ENCODE measurements at regions not wholly inside any gene's neighbourhood (a gene's known extent, or its start where the extent isn't known, plus 50 kb on each side); places are given as distances from the start of the nearest gene placed in this dataset.

- TF ChIP-seq CTCF (IDR thresholded peaks at IDR 0.05), result no peak
- DNase-seq (ENCODE audit: low spot score), result no peak
- no peak for ATAC-seq (ENCODE audit: low FRiP score)
These were observed 58.0 kb upstream of the CD82 start for GRCh38 chr11:44507491-44507890.

GRCh38 chr11:44507896-44508445 lies 57.5 kb upstream of the CD82 start:
- DNase-seq (ENCODE audit: low spot score) (no peak), ATAC-seq (ENCODE audit: low FRiP score) (no peak)
- no peak for TF ChIP-seq CTCF (IDR thresholded peaks at IDR 0.05)

- no peak for ATAC-seq (ENCODE audit: low FRiP score)
- DNase-seq (ENCODE audit: low spot score), result no peak
- TF ChIP-seq CTCF (IDR thresholded peaks at IDR 0.05), result no peak
These were observed 56.2 kb upstream of the CD82 start for GRCh38 chr11:44509296-44509695.

GRCh38 chr11:44510372-44510771 lies 55.1 kb upstream of the CD82 start:
- DNase-seq (ENCODE audit: low spot score) (no peak), ATAC-seq (ENCODE audit: low FRiP score) (no peak)
- no peak for TF ChIP-seq CTCF (IDR thresholded peaks at IDR 0.05)

GRCh38 chr11:44512818-44513217 lies 52.6 kb upstream of the CD82 start:
- DNase-seq (ENCODE audit: low spot score) (no peak), ATAC-seq (ENCODE audit: low FRiP score) (no peak)
- no peak for TF ChIP-seq CTCF (IDR thresholded peaks at IDR 0.05)

GRCh38 chr11:44515048-44515447 lies 50.4 kb upstream of the CD82 start:
- ATAC-seq (ENCODE audit: low FRiP score), result no peak
- DNase-seq (ENCODE audit: low spot score), result no peak
- no peak for TF ChIP-seq CTCF (IDR thresholded peaks at IDR 0.05)

Measured in omental fat pad (tissue), 3 donors.